Suprapubic skin (tissue), 4 donors: ENCODE measurements at regions not wholly inside any gene's neighbourhood (a gene's known extent, or its start where the extent isn't known, plus 50 kb on each side); places are given as distances from the start of the nearest gene placed in this dataset.

Source experiments
- CTCF ChIP-seq, 2 donors: fragments of 200-600 bp in 1 of 2; fragments of 450-650 bp in 1 of 2; sonication (generic) in 1 of 2; IDR thresholded peaks; one replicate each; pipeline ENCODE4 v1.5.1; 2016 to 2019; ENCODE audit warnings: antibody characterized with exemption in 2 of 2, mild to moderate bottlenecking in 1 of 2, moderate library complexity in 1 of 2
- EP300 ChIP-seq: sonication (generic); formaldehyde crosslinking; IDR thresholded peaks from one replicate; pipeline ENCODE4 v1.6.1; 2017; ENCODE audit warnings: antibody characterized with exemption
- POLR2A ChIP-seq, 2 donors: fragments of 450-650 bp; IDR thresholded peaks; one replicate each; pipeline ENCODE4 v1.6.1; 2017; ENCODE audit warnings: antibody characterized with exemption in 2 of 2, mild to moderate bottlenecking in 2 of 2, moderate library complexity in 2 of 2
- POLR2AphosphoS5 ChIP-seq, 3 donors: sonication (generic); formaldehyde crosslinking; IDR thresholded peaks; one replicate each; pipeline ENCODE4 v1.6.1; 2017; ENCODE audit warnings: antibody characterized with exemption in 3 of 3

GRCh38 chr10:120732643-120733313 is 118.4 kb upstream of the WDR11 start:
- TF ChIP-seq CTCF (IDR thresholded peaks at IDR 0.05): no peak
- TF ChIP-seq POLR2A (IDR thresholded peaks at IDR 0.05): no peak
- no peak for TF ChIP-seq EP300
- no peak for TF ChIP-seq POLR2AphosphoS5 (IDR thresholded peaks at IDR 0.05)
